Left lung (tissue), 4 donors: ENCODE measurements at regions not wholly inside any gene's neighbourhood (a gene's known extent, or its start where the extent isn't known, plus 50 kb on each side); places are given as distances from the start of the nearest gene placed in this dataset.
A peak's percentile ranks its signal among the peaks of the same experiment; 100 is the strongest.
"Not testable (repeated sequence)": the region's sequence is repeated elsewhere in the genome, so short reads cannot be mapped to it uniquely, and the experiment has no call there.

Experiments used
- ATAC-seq: fragments of 200-7000 bp; cut with Tn5 transposase; one replicate; pipeline ENCODE4 v1.9.1; 2020; ENCODE audit warnings: moderate library complexity
- DNase-seq, 4 donors: peaks; one replicate each; pipeline ENCODE4 v3.0.0-alpha.2; 2013 to 2020
- H3K27ac ChIP-seq, 2 donors: fragments of 200-600 bp; sonication (generic) in 1 of 2; one replicate each; pipeline versions ENCODE4 v1.5.0 to v1.8.0; 2020 to 2021
- H3K27me3 ChIP-seq, 2 donors: fragments of 200-600 bp; sonication (generic) in 1 of 2; one replicate each; pipeline versions ENCODE4 v1.5.0 to v1.8.0; 2020 to 2021
- H3K36me3 ChIP-seq, 2 donors: fragments of 200-600 bp; sonication (generic) in 1 of 2; one replicate each; pipeline versions ENCODE4 v1.5.0 to v1.8.0; 2020 to 2021
- H3K4me1 ChIP-seq, 2 donors: fragments of 200-600 bp; one replicate each; pipeline ENCODE4 v1.8.0; 2021
- H3K4me3 ChIP-seq, 2 donors: fragments of 200-600 bp; sonication (generic) in 1 of 2; one replicate each; pipeline versions ENCODE4 v1.5.0 to v1.8.0; 2020 to 2021; ENCODE audit warnings: mild to moderate bottlenecking in 1 of 2
- H3K9me3 ChIP-seq, 2 donors: fragments of 200-600 bp; sonication (generic) in 1 of 2; one replicate each; pipeline versions ENCODE4 v1.5.0 to v1.8.0; 2020 to 2021
- intact Hi-C, 2 donors: fragments of 100-400 bp; cut with DNase I; formaldehyde crosslinking; loops; one replicate each; pipeline versions ENCODE4 v1.11.2 to v1.14.2; 2022
- TF ChIP-seq, protein P1 (sequence below), 2 donors: fragments of 200-600 bp; sonication (generic) in 1 of 2; IDR thresholded peaks; one replicate each; pipeline versions ENCODE4 v1.5.0 to v1.8.0; 2021; ENCODE audit warnings: antibody characterized with exemption in 2 of 2
- donor health status: DM: no; HTN: yes; CAD: no.
- donor health status: DM: no; HTN: no; CAD: no.

DNA sequence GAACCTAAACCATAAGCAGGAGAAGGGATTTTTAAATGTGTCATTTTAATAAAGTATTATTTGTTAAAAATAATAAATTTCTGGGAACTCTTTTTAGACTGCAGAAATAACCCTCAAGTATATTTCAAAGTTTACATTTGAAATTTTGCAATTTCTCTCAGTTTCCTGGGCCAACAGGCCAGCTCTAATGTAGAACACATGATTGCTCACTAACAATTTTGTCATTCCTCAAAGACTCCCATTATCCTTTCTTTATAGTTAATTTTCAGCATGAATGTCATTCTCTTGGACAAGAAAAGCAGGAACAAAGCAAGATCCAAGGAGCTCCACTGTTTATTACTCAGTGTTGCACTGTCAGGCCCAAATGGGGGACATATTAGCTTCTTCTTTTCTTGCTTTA lies 119.4 kb upstream of the VANGL1 start:
- intact Hi-C loops, result no loop called here
- DNase-seq, result no peak
- no peaks in the 10 kb centered on the region for H3K4me1 ChIP-seq

DNA sequence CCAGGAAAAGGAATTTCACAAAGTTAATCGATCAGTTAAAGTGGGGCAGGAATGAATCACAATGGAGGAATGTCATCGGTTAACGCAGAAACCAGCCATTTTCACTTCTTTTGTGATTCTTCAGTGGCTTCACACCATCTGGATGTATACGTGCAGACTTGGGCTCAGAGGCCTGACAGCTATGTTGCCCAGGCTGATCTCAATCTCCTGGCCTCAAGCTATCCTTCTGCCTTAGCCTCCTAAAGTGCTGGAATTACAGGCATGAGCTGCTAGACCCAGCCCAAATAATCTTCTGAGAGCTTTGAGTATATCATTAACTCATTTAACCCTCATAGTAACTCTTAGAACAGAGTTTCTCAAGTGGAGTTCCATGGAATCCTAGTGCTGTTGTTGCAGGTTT lies 126.5 kb upstream of the VANGL1 start:
- intact Hi-C loops, result no loop called here
- Histone ChIP-seq H3K9me3 (peaks cover 0 to 8% of the 10 kb centered on the region in 2 donors), H3K27ac (no peak overlapping the region), H3K4me1 (no peaks in the 10 kb centered on the region), H3K27me3 (no peaks in the 10 kb centered on the region), H3K4me3 (no peak overlapping the region), H3K36me3 (no peaks in the 10 kb centered on the region)
- DNase-seq (no peak), ATAC-seq (no peak)
- TF ChIP-seq, protein P1, sequence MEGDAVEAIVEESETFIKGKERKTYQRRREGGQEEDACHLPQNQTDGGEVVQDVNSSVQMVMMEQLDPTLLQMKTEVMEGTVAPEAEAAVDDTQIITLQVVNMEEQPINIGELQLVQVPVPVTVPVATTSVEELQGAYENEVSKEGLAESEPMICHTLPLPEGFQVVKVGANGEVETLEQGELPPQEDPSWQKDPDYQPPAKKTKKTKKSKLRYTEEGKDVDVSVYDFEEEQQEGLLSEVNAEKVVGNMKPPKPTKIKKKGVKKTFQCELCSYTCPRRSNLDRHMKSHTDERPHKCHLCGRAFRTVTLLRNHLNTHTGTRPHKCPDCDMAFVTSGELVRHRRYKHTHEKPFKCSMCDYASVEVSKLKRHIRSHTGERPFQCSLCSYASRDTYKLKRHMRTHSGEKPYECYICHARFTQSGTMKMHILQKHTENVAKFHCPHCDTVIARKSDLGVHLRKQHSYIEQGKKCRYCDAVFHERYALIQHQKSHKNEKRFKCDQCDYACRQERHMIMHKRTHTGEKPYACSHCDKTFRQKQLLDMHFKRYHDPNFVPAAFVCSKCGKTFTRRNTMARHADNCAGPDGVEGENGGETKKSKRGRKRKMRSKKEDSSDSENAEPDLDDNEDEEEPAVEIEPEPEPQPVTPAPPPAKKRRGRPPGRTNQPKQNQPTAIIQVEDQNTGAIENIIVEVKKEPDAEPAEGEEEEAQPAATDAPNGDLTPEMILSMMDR (IDR thresholded peaks at IDR 0.05), result no peak

More for the DNA sequence above, 119.4 kb upstream of the VANGL1 start:
- H3K27ac ChIP-seq, result no peak overlapping the region
- TF ChIP-seq, protein P1 (IDR thresholded peaks at IDR 0.05), result no peak
- no peaks in the 10 kb centered on the region for H3K9me3 ChIP-seq
- H3K27me3 ChIP-seq, result no peaks in the 10 kb centered on the region
- ATAC-seq, result no peak
- H3K4me3 ChIP-seq, result no peak overlapping the region
- H3K36me3 ChIP-seq, result no peaks in the 10 kb centered on the region

DNA sequence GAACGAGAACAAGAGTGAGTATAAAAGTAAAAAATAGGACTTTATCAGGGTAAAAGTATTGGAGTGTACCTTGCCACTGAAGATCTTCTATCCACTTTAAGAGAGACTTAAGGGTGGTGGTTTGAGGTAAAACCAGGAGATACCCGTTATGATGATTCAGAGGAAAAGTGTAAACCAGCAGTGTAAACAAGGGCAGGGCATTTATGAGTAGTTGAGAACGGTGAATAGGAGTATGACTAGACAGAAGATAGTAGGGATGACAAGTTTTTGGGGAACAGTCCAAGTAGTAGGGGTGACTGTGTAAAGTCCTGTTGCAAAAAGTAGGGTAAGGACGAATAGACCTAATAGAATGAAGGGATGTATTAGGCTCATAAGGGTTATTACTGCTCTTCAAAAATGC lies 131.5 kb upstream of the VANGL1 start:
- ATAC-seq, H3K4me3 ChIP-seq, H3K36me3 ChIP-seq, H3K9me3 ChIP-seq, H3K27ac ChIP-seq, H3K27me3 ChIP-seq, DNase-seq, intact Hi-C loops, H3K4me1 ChIP-seq: not testable (repeated sequence)

DNA sequence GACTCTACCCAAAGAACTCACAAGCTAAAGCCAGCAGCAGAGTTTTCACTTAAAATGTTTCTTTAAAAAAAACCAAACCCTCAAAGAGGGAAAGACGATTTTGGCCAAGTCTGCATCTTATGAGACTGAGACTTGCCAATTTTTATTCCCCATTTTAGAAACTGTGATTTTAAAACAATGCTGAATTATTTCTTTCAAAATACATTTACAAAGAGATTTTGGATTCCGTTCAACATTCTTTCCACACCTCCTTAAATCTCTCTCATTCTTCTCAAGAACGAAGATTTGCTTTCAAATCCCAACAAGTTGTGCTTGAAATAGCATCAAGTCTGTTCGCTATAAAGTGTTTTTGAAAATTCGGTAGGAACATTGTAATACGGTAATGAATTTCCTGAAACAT lies 133.9 kb upstream of the VANGL1 start:
- intact Hi-C loops, result no loop called here
- Histone ChIP-seq H3K9me3 (peaks cover 0 to 8% of the 10 kb centered on the region in 2 donors), H3K27me3 (peaks cover 0 to 10% of the 10 kb centered on the region in 2 donors), H3K4me3 (no peak overlapping the region), H3K36me3 (no peaks in the 10 kb centered on the region), H3K4me1 (no peaks in the 10 kb centered on the region), H3K27ac (no peak overlapping the region)
- TF ChIP-seq, protein P1 (IDR thresholded peaks at IDR 0.05), result no peak
- ATAC-seq (no peak), DNase-seq (peak in 1 of 4 donors; percentile 46)

DNA sequence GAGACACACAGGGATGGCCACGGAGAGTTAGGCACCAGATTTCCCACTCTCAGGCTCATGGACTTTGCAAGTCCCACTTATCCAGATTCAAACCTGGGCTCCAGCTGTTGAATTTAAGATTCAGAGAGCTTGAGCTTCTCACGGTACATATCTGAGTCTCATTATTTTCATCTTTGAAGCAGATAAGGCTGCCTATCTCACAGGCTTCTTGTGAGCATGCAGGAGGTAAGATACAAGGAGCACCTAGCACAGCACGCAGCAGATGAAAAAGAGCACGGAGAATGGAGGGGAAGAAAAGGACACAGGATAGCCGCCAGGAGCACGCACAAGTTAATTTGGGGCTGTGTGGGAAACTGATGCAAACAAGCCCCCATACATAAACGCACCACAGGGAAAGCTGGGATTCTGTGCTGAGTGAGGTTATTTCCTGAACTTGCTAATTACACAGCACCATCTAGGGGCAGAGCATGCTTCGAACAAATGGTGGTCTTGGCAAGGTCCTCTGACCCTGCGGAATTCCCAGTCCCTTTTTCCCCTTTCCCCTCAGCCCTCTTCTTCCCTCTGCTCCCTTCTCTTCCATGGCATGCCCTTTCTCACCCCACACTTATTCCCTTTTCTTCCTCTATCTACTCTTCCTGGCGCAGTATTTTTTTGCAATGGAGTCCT lies 134.7 kb upstream of the VANGL1 start:
- Histone ChIP-seq H3K27ac (no peak overlapping the region), H3K4me3 (no peak overlapping the region), H3K36me3 (no peaks in the 10 kb centered on the region), H3K9me3 (peaks cover 0 to 8% of the 10 kb centered on the region in 2 donors), H3K4me1 (no peaks in the 10 kb centered on the region), H3K27me3 (peaks cover 0 to 10% of the 10 kb centered on the region in 2 donors)
- ATAC-seq (peak; percentile 64), DNase-seq (peak in 1 of 4 donors; percentile 48)
- intact Hi-C loops, result no loop called here
- TF ChIP-seq, protein P1 (IDR thresholded peaks at IDR 0.05), result no peak

DNA sequence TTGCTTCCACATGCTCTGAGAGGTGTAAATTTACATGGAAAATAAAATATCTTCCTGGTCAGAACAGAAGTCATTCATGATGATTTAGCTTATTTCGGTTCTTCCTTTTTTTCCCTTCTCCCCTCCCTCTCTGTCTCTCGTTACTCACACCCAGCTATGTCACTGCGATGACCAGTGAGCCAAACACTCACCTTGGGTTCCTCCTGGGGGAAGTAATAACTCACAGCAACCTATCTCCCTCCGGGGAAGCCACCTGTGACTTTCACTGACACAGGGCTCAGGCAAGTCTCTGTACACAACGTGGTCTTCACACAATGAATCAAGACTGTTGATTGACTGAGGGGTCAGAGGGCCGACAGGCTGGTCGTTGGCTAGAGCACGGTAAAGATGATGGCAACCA lies 135.3 kb upstream of the VANGL1 start:
- intact Hi-C loops, result no loop called here
- H3K36me3 ChIP-seq, result no peaks in the 10 kb centered on the region
- H3K9me3 ChIP-seq, result peaks cover 0 to 2% of the 10 kb centered on the region in 2 donors
- TF ChIP-seq, protein P1 (IDR thresholded peaks at IDR 0.05), result no peak
- ATAC-seq (no peak), DNase-seq (no peak)
- no peak overlapping the region for H3K4me3 ChIP-seq
- H3K27me3 ChIP-seq, result peaks cover 0 to 10% of the 10 kb centered on the region in 2 donors
- H3K27ac ChIP-seq, result no peak overlapping the region
- no peaks in the 10 kb centered on the region for H3K4me1 ChIP-seq
